Thoracic aorta (tissue), 2 donors: ENCODE measurements at regions not wholly inside any gene's neighbourhood (a gene's known extent, or its start where the extent isn't known, plus 50 kb on each side); places are given as distances from the start of the nearest gene placed in this dataset.
"Not testable (repeated sequence)": the region's sequence is repeated elsewhere in the genome, so short reads cannot be mapped to it uniquely, and the experiment has no call there.

Source experiments
- ATAC-seq: fragments of 150-250 bp; one replicate; pipeline ENCODE4 v1.8.0; 2017; ENCODE audit warnings: low read depth; ENCODE audit not compliant: insufficient number of reproducible peaks, low FRiP score
- DNase-seq: peaks from one replicate; pipeline ENCODE4 v3.0.0-alpha.2; 2020; ENCODE audit warnings: low spot score
- H3K27ac ChIP-seq, 2 donors: fragments of 200-600 bp; sonication (generic); 1 replicate in 1 of 2; 2 replicates in 1 of 2; pipeline ENCODE4 v1.5.1; 2016; ENCODE audit warnings: mild to moderate bottlenecking in 2 of 2, moderate library complexity in 2 of 2
- H3K27me3 ChIP-seq: fragments of 200-600 bp; sonication (generic); replicated peaks from 2 replicates; pipeline ENCODE4 v1.6.0; 2016; ENCODE audit warnings: mild to moderate bottlenecking; ENCODE audit not compliant: insufficient read depth
- H3K36me3 ChIP-seq: fragments of 200-600 bp; sonication (generic); one replicate; pipeline ENCODE4 v1.5.1; 2016
- H3K4me1 ChIP-seq, 2 donors: fragments of 200-600 bp; sonication (generic); 1 replicate in 1 of 2; 2 replicates in 1 of 2; pipeline versions ENCODE4 v1.5.1 to v1.6.0; 2016; ENCODE audit warnings: low read depth in 2 of 2, mild to moderate bottlenecking in 1 of 2; ENCODE audit not compliant: control insufficient read depth in 1 of 2
- H3K4me3 ChIP-seq: fragments of 200-600 bp; sonication (generic); 2 replicates; pipeline ENCODE4 v1.5.1; 2016; ENCODE audit warnings: mild to moderate bottlenecking
- H3K9me3 ChIP-seq: fragments of 200-600 bp; sonication (generic); 2 replicates; pipeline ENCODE4 v1.5.1; 2016
- TF ChIP-seq, protein P1 (sequence below): fragments of 200-600 bp; sonication (generic); IDR thresholded peaks from one replicate; pipeline ENCODE4 v1.5.1; 2019; ENCODE audit warnings: antibody characterized with exemption

DNA sequence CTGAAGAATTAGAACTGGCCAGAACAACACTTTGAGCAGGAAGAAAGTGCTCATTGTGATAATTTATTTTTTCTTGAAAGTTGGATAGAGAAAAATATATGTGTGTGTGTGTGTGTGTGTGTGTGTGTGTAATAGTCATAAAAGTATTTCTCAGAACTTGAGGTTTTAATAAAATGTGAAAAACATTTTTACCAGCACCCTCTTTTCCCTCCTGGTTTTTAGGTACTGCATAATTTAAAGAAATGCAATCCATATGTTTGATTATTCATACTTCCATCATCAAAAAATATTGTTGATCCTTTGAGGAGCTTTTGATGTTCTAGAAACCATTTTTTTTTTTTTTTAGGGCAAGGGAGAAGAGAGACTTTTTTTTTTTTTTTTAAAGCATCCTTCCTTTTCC is 66.8 kb upstream of the JUN start:
- TF ChIP-seq, protein P1, sequence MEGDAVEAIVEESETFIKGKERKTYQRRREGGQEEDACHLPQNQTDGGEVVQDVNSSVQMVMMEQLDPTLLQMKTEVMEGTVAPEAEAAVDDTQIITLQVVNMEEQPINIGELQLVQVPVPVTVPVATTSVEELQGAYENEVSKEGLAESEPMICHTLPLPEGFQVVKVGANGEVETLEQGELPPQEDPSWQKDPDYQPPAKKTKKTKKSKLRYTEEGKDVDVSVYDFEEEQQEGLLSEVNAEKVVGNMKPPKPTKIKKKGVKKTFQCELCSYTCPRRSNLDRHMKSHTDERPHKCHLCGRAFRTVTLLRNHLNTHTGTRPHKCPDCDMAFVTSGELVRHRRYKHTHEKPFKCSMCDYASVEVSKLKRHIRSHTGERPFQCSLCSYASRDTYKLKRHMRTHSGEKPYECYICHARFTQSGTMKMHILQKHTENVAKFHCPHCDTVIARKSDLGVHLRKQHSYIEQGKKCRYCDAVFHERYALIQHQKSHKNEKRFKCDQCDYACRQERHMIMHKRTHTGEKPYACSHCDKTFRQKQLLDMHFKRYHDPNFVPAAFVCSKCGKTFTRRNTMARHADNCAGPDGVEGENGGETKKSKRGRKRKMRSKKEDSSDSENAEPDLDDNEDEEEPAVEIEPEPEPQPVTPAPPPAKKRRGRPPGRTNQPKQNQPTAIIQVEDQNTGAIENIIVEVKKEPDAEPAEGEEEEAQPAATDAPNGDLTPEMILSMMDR, result no peak
- no peak overlapping the region for H3K27ac ChIP-seq
- no peaks in the 10 kb centered on the region for H3K27me3 ChIP-seq
- H3K9me3 ChIP-seq, result no peaks in the 10 kb centered on the region
- peaks cover 4 to 16% of the 10 kb centered on the region in 2 donors for H3K4me1 ChIP-seq
- no peaks in the 10 kb centered on the region for H3K36me3 ChIP-seq
- no peak for DNase-seq
- no peak overlapping the region for H3K4me3 ChIP-seq
- ATAC-seq, result no peak

DNA sequence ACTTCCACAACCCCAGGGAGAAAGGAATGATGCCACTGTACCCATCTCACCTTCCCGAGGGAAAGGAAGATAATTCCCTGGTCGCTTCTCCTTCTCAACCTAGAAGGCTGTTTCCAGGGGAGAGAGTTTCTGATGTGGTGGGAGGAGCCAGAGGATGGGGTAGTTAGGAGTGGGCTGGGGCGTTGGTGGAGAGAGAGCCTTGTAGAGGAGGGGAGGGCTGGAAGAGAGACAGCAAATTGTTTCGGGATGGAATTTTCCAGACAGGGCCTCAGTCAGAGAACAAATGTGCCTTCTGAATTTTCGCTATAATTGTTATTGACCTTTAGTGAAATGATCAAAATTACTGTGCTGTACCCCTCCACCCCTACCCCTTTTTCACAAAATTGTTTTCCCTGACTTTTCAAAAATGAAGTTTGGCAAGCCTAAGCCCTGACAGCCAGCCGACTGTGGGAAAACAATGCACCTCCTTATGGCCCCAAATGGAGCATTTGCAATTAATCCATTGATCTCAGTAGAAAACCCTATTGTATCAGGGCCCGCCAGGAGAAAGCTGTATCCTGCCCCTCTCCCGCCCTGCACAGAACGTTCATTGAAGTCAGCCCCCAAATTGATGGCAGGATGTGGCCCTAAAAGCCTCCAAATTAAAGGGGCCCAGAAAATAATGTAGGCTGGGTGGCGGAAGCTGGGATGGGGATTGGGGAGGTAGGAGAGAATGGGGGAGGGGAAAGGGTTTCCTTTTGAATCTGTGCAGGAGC is 69.1 kb upstream of the JUN start:
- Histone ChIP-seq H3K27ac (no peak overlapping the region), H3K4me1 (peaks cover 4 to 16% of the 10 kb centered on the region in 2 donors), H3K27me3 (no peaks in the 10 kb centered on the region), H3K4me3 (no peak overlapping the region), H3K9me3 (no peaks in the 10 kb centered on the region), H3K36me3 (no peaks in the 10 kb centered on the region)
- DNase-seq (no peak), ATAC-seq (no peak)
- TF ChIP-seq, protein P1, result no peak

DNA sequence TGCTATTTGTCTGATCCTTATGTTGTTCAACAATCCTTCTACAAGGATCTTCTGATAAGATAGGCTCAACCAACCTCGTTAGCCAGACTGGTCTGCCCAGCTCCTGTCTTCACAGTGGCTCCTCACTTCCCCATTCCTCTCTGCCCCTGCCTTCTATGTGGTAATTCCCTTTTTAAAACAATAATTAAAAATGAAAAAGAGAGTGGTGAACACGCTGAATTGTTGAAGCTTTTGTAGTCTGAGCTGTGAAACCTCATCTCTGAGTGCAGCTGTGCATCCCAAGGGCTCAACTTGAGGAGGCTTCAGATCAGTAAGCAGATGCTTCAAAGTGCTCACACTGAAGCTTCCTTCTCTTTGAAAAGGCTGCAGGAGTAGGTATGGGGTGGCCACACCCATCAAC is 70.7 kb upstream of the JUN start:
- Histone ChIP-seq H3K27ac (no peak overlapping the region), H3K4me1 (peaks cover 0 to 3% of the 10 kb centered on the region in 2 donors), H3K27me3 (no peaks in the 10 kb centered on the region), H3K36me3 (no peaks in the 10 kb centered on the region), H3K4me3 (no peak overlapping the region), H3K9me3 (no peaks in the 10 kb centered on the region)
- TF ChIP-seq, protein P1, result no peak
- no peak for DNase-seq
- ATAC-seq, result no peak

DNA sequence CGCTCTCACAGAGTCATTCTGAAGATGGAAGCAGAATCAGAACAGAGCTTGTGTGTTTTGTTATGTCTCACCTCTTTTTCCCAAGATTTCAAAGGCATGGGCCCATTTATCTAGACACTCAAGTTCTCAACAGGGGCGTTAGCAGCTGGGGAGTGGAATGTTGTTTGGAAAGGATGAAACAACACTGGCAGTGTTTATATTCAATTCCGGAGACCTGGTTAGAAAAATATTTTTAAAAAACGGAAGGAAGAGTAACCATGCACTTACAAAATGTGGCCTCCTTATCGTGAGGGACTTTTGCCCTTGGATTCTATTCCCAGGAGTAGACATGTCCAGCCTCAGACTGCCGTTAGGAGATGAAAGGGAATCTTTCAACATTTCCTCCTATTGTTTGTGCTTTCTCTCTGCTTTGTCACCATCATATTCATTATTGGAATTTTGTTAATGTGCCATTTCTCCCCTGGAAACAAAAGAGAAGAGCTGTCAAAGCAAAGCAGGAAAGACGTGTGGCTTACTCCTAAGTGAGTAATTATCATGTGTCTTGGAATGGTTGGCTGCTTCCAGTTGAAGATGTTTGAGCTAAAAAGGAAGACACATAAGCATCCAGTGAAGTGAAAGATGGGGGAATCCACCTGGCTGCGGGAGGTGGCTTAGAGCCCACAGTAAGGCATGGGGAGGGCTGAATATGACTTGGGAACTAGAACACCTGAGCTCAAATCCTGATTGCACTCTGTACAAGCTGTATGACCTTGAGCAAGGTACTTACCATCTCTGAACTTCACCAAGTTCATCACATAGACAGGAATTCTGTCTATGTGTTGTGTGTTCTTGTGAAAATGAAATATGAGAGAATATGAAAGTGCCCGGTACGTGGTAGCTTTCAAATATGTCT is 71.7 kb upstream of the JUN start:
- no peaks in the 10 kb centered on the region for H3K4me1 ChIP-seq
- H3K36me3 ChIP-seq, result no peaks in the 10 kb centered on the region
- H3K9me3 ChIP-seq, result no peaks in the 10 kb centered on the region
- TF ChIP-seq, protein P1, result no peak
- H3K4me3 ChIP-seq, result no peak overlapping the region
- H3K27me3 ChIP-seq, result no peaks in the 10 kb centered on the region
- DNase-seq (no peak), ATAC-seq (no peak)
- no peak overlapping the region for H3K27ac ChIP-seq

DNA sequence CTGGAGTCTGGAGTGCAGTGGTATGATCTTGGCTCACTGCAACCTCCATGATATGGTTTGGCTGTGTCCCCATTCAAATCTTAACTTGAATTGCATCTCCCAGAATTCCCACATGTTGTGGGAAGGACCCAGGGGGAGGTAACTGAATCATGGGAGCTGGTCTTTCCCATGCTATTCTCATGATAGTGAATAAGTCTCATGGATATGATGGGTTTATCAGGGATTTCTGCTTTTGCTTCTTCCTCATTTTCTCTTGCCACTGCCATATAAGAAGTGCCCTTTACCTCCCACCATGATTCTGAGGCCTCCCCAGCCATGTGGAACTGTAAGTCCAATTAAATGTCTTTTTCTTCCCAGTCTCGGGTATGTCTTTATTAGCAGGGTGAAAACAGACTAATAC is 72.4 kb upstream of the JUN start:
- not testable (repeated sequence) for H3K27me3 ChIP-seq, ATAC-seq, H3K27ac ChIP-seq, H3K4me1 ChIP-seq, DNase-seq, H3K9me3 ChIP-seq, H3K4me3 ChIP-seq, H3K36me3 ChIP-seq
